K562 (cell line): ENCODE measurements at regions not wholly inside any gene's neighbourhood (a gene's known extent, or its start where the extent isn't known, plus 50 kb on each side); places are given as distances from the start of the nearest gene placed in this dataset.

Source experiments
- ATAC-seq: fragments of 200-7000 bp; cut with Tn5 transposase; 3 replicates; pipeline ENCODE4 v1.9.1; 2020; ENCODE audit warnings: moderate library complexity
- BruUV-seq: library from RNA; stranded (reverse); fragments of 400-500 nt; replicated peaks from 2 replicates; lab custom pipeline; 2021; lab: Mats Ljungman, UMichigan
- CTCF ChIA-PET: fragments of 300-600 bp; formaldehyde crosslinking; extraction: SDS; loops from one replicate; lab custom pipeline; 2021; ENCODE audit warnings: low intra/inter-chr PET ratio; lab: Yijun Ruan, JAX
- POLR2A ChIA-PET: fragments of 300-600, 350-650 bp; sonication (Branson Sonifier 250); formaldehyde crosslinking; extraction: SDS; loops from one replicate; lab custom pipeline; 2021; ENCODE audit warnings: antibody characterized with exemption, inconsistent platforms; lab: Yijun Ruan, JAX
- DNase-seq, 4 experiments: peaks; one replicate each; pipeline versions ENCODE4 v3.0.0 to v3.0.0-alpha.2; 2011 to 2018; ENCODE audit warnings: low spot score in 3 of 4, mixed read lengths in 3 of 4; ENCODE audit errors: extremely low read depth in 1 of 4
- FAIRE-seq: peaks from 2 replicates; lab custom pipeline; 2011; peaks lifted over from hg19 to GRCh38; lab: Jason Lieb, UNC
- H2AFZ ChIP-seq: 2 replicates; pipeline ENCODE4 v1.6.0; 2011; ENCODE audit warnings: low read depth, low read length, control low read depth, inconsistent platforms
- H3K27ac ChIP-seq: fragments of 200-600 bp; 3 replicates; pipeline ENCODE4 v1.8.0; 2011; ENCODE audit warnings: low read depth, mild to moderate bottlenecking, control low read depth, inconsistent platforms, low read length, moderate library complexity, mixed read lengths; ENCODE audit errors: extremely low read depth
- H3K27me3 ChIP-seq, 2 experiments: fragments of 300-600 bp in 1 of 2; 2 replicates in 1 of 2; 3 replicates in 1 of 2; pipeline versions ENCODE4 v1.6.0 to v1.8.0; 2011; ENCODE audit warnings: inconsistent platforms in 2 of 2, low read length in 2 of 2, mild to moderate bottlenecking in 1 of 2, mixed read lengths in 1 of 2, moderate library complexity in 1 of 2; ENCODE audit not compliant: control insufficient read depth in 2 of 2, insufficient read depth in 2 of 2
- H3K36me3 ChIP-seq: fragments of 300-600 bp; 3 replicates; pipeline ENCODE4 v1.8.0; 2011; ENCODE audit warnings: mild to moderate bottlenecking, low read length, inconsistent platforms; ENCODE audit not compliant: control insufficient read depth, insufficient read depth
- H3K4me1 ChIP-seq, 2 experiments: fragments of 200-600 bp in 1 of 2; replicated peaks in 1 of 2; 2 replicates in 1 of 2; 3 replicates in 1 of 2; pipeline versions ENCODE4 v1.5.1 to v1.8.0; 2011; ENCODE audit warnings: inconsistent platforms in 2 of 2, low read length in 2 of 2, mild to moderate bottlenecking in 1 of 2, mixed read lengths in 1 of 2, moderate library complexity in 1 of 2; ENCODE audit not compliant: control insufficient read depth in 2 of 2, insufficient read depth in 2 of 2
- H3K4me2 ChIP-seq: 2 replicates; pipeline ENCODE4 v1.6.1; 2011; ENCODE audit warnings: low read length, control low read depth, inconsistent platforms, mixed read lengths; ENCODE audit not compliant: insufficient read depth
- H3K4me3 ChIP-seq: fragments of 200-600 bp; sonication (generic), shearing (Covaris generic); 2 replicates; pipeline ENCODE4 v1.5.1; 2016; ENCODE audit warnings: control low read depth, inconsistent platforms
- H3K79me2 ChIP-seq: fragments of 200-600 bp; 3 replicates; pipeline ENCODE4 v1.8.0; 2011; ENCODE audit warnings: low read length, inconsistent platforms; ENCODE audit not compliant: control insufficient read depth, insufficient read depth
- H3K9ac ChIP-seq, 2 experiments: 2 replicates each; pipeline versions ENCODE4 v1.6.0 to v1.6.1; 2011; ENCODE audit warnings: low read depth in 2 of 2, low read length in 2 of 2, control low read depth in 1 of 2, inconsistent platforms in 1 of 2, mild to moderate bottlenecking in 1 of 2, mixed read lengths in 1 of 2; ENCODE audit not compliant: insufficient read depth in 1 of 2
- H3K9me1 ChIP-seq: one replicate; pipeline ENCODE4 v1.6.0; 2011; ENCODE audit warnings: inconsistent platforms, mild to moderate bottlenecking, low read length, moderate library complexity; ENCODE audit not compliant: control insufficient read depth, insufficient read depth
- H3K9me3 ChIP-seq: replicated peaks from 2 replicates; pipeline ENCODE4 v1.5.1; 2011; ENCODE audit warnings: low read depth, low read length, inconsistent platforms; ENCODE audit not compliant: control insufficient read depth, insufficient read depth
- H4K20me1 ChIP-seq: replicated peaks from 2 replicates; pipeline ENCODE4 v1.6.1; 2011; ENCODE audit warnings: low read length, inconsistent platforms, mixed read lengths; ENCODE audit not compliant: control insufficient read depth, insufficient read depth
- BRCA1 ChIP-seq, 2 experiments: fragments of 450-650 bp in 1 of 2; sonication (generic) in 1 of 2; formaldehyde crosslinking in 1 of 2; IDR thresholded peaks; 2 replicates each; pipeline versions ENCODE4 v1.5.0 to v1.6.1; 2017 to 2020; ENCODE audit warnings: mild to moderate bottlenecking in 1 of 2, missing genetic modification reagents in 1 of 2
- CBX3 ChIP-seq, 2 experiments: IDR thresholded peaks; 1 replicate in 1 of 2; 2 replicates in 1 of 2; pipeline ENCODE4 v1.6.1; 2012; ENCODE audit warnings: inconsistent platforms in 2 of 2, low read length in 2 of 2, borderline replicate concordance in 1 of 2, control low read depth in 1 of 2
- CBX5 ChIP-seq: IDR thresholded peaks from 2 replicates; pipeline ENCODE4 v1.6.1; 2014; ENCODE audit warnings: low read depth, borderline replicate concordance
- ELF2 ChIP-seq: fragments of 250-450 bp; sonication (Bioruptor Pico); IDR thresholded peaks from 2 replicates; pipeline ENCODE4 v1.5.0; 2021; ENCODE audit warnings: mild to moderate bottlenecking
- NFRKB ChIP-seq: fragments of 450-650 bp; IDR thresholded peaks from 2 replicates; pipeline ENCODE4 v1.6.1; 2016; ENCODE audit warnings: low read depth
- NR2C2 ChIP-seq, 2 experiments: fragments of 200-800 bp in 1 of 2; sonication (Bioruptor generic) in 1 of 2; sonication (generic) in 1 of 2; formaldehyde crosslinking in 1 of 2; IDR thresholded peaks; 2 replicates each; pipeline versions ENCODE4 v1.6.1 to v1.8.0; 2016 to 2022; ENCODE audit warnings: mild to moderate bottlenecking in 1 of 2, missing compliant biosample characterization in 1 of 2, missing genetic modification characterization in 1 of 2, missing genetic modification reagents in 1 of 2
- NR4A1 ChIP-seq, 2 experiments: fragments of 250-450 bp in 1 of 2; fragments of 450-650 bp in 1 of 2; sonication (Bioruptor Pico) in 1 of 2; IDR thresholded peaks; 2 replicates each; pipeline versions ENCODE4 v1.4.0 to v1.6.1; 2016 to 2020; ENCODE audit warnings: mild to moderate bottlenecking in 2 of 2, missing compliant biosample characterization in 1 of 2, missing genetic modification characterization in 1 of 2, moderate library complexity in 1 of 2
- NRF1 ChIP-seq, 2 experiments: fragments of 450-650 bp; IDR thresholded peaks in 1 of 2; conservative IDR thresholded peaks in 1 of 2; 2 replicates each; pipeline ENCODE4 v1.6.1; 2014; ENCODE audit warnings: mild to moderate bottlenecking in 2 of 2
- POLR2G ChIP-seq: fragments of 200-400 bp; formaldehyde crosslinking; IDR thresholded peaks from 2 replicates; pipeline ENCODE4 v1.6.1; 2017; ENCODE audit warnings: low read depth, mild to moderate bottlenecking, antibody characterized with exemption, low read length, moderate library complexity
- SMC3 ChIP-seq: conservative IDR thresholded peaks from 2 replicates; pipeline ENCODE4 v1.6.1; 2011; ENCODE audit warnings: low read depth, low read length, improper control_type of control experiment; ENCODE audit not compliant: insufficient read depth
- STAG1 ChIP-seq: sonication (generic); formaldehyde crosslinking; IDR thresholded peaks from 2 replicates; pipeline ENCODE4 v1.5.0; 2020; ENCODE audit warnings: missing genetic modification reagents, borderline replicate concordance
- ZNF232 ChIP-seq: sonication (generic); formaldehyde crosslinking; IDR thresholded peaks from 2 replicates; pipeline ENCODE4 v1.8.0; 2022; ENCODE audit warnings: mild to moderate bottlenecking, missing genetic modification reagents
- WGBS: fragments of 100-300 bp; shearing (Covaris generic); methylation state at CpG from one replicate; pipeline ENCODE4 v1.1.6; 2016; ENCODE audit warnings: low coverage, mixed read lengths; ENCODE audit not compliant: insufficient coverage; ENCODE audit errors: missing lambda C conversion rate; 5-methylcytosine and 5-hydroxymethylcytosine counted together
- in situ Hi-C: fragments of 300-500 bp; cut with MboI; formaldehyde crosslinking; loops from 4 replicates; pipeline ENCODE4 v1.15.0; 2018; ENCODE audit warnings: inconsistent platforms, mixed read lengths
- intact Hi-C: fragments of 100-400 bp; cut with micrococcal nuclease; formaldehyde crosslinking; loops from 2 replicates; pipeline ENCODE4 v1.14.2; 2022
- TF ChIP-seq, protein P1 (sequence below): fragments of 450-650 bp; IDR thresholded peaks from 2 replicates; pipeline ENCODE4 v1.6.1; 2016
- TF ChIP-seq, protein P2 (sequence below), 3 experiments: IDR thresholded peaks in 2 of 3; conservative IDR thresholded peaks in 1 of 3; 2 replicates each; pipeline ENCODE4 v1.5.1; 2011 to 2012; ENCODE audit warnings: low read length in 3 of 3, mild to moderate bottlenecking in 3 of 3, control low read depth in 2 of 3, improper control_type of control experiment in 1 of 3, inconsistent platforms in 1 of 3, low read depth in 1 of 3, mixed read lengths in 1 of 3, moderate library complexity in 1 of 3; ENCODE audit not compliant: insufficient read depth in 2 of 3
- TF ChIP-seq, protein P3 (sequence below): sonication (generic); formaldehyde crosslinking; IDR thresholded peaks from 2 replicates; pipeline ENCODE4 v1.8.0; 2022; ENCODE audit warnings: missing genetic modification reagents, mild to moderate bottlenecking, borderline replicate concordance
- TF ChIP-seq, protein P4 (sequence below): sonication (generic); formaldehyde crosslinking; IDR thresholded peaks from 2 replicates; pipeline ENCODE4 v1.8.1; 2022; ENCODE audit warnings: missing genetic modification reagents

DNA sequence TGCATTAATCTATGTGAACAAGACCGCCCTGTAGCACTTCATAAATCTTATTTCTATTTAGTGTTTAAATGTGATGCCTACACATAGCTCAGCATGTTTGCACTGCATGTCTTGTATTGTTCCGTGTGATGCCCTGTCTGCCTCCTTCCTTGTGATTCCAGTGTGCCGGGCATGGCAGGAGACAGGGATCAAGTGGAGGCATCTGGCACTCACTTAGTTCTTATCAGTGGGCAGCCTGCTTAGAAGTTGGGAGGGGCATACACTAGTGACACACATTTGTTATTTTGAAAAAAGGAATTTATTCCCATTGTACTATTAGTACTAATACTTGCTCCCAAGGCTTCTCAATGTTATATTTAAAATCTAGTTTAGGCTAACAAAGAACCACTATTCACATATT is 176.4 kb downstream of the KCNA5 start:
- Histone ChIP-seq H3K79me2 (no peaks in the 10 kb centered on the region), H3K9me3 (no peaks in the 10 kb centered on the region), H3K4me2 (no peak overlapping the region), H3K4me3 (no peak overlapping the region), H3K27ac (no peak overlapping the region), H3K36me3 (no peaks in the 10 kb centered on the region), H3K9ac (no peak overlapping the region), H3K4me1 (peaks cover 0 to 11% of the 10 kb centered on the region in 2 experiments; a peak in 4 of 5 replicates), H4K20me1 (no peaks in the 10 kb centered on the region), H3K27me3 (no peaks in the 10 kb centered on the region), H2AFZ (no peak overlapping the region), H3K9me1 (no peaks in the 10 kb centered on the region)
- POLR2A ChIA-PET: no interaction called here
- DNase-seq (no peak), FAIRE-seq (no peak), ATAC-seq (no peak)
- no TSS peak for BruUV-seq
- CTCF ChIA-PET: no interaction called here
- 55% methylated on average over 3 of the region's 3 CpGs for WGBS
- intact Hi-C loops (no loop called here), in situ Hi-C loops (no loop called here)
- TF ChIP-seq, protein P1, sequence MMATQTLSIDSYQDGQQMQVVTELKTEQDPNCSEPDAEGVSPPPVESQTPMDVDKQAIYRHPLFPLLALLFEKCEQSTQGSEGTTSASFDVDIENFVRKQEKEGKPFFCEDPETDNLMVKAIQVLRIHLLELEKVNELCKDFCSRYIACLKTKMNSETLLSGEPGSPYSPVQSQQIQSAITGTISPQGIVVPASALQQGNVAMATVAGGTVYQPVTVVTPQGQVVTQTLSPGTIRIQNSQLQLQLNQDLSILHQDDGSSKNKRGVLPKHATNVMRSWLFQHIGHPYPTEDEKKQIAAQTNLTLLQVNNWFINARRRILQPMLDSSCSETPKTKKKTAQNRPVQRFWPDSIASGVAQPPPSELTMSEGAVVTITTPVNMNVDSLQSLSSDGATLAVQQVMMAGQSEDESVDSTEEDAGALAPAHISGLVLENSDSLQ: no peak
- TF ChIP-seq, protein P2, sequence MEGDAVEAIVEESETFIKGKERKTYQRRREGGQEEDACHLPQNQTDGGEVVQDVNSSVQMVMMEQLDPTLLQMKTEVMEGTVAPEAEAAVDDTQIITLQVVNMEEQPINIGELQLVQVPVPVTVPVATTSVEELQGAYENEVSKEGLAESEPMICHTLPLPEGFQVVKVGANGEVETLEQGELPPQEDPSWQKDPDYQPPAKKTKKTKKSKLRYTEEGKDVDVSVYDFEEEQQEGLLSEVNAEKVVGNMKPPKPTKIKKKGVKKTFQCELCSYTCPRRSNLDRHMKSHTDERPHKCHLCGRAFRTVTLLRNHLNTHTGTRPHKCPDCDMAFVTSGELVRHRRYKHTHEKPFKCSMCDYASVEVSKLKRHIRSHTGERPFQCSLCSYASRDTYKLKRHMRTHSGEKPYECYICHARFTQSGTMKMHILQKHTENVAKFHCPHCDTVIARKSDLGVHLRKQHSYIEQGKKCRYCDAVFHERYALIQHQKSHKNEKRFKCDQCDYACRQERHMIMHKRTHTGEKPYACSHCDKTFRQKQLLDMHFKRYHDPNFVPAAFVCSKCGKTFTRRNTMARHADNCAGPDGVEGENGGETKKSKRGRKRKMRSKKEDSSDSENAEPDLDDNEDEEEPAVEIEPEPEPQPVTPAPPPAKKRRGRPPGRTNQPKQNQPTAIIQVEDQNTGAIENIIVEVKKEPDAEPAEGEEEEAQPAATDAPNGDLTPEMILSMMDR (IDR thresholded peaks at IDR 0.05 in 2 of 3, conservative IDR thresholded peaks at IDR 0.05 in 1 of 3; ENCODE audit: insufficient read depth in 2 of 3, low read depth in 1 of 3, low read length in 3 of 3): no peak
- TF ChIP-seq BRCA1 (IDR thresholded peaks at IDR 0.05) (no peak), BRCA1 (CRISPR knock-in tag; IDR thresholded peaks at IDR 0.05) (no peak), ZNF232 (CRISPR knock-in tag) (no peak), ELF2 (CRISPR knock-in tag) (no peak), NFRKB (no peak), NR4A1 (CRISPR knock-in tag; IDR thresholded peaks at IDR 0.05) (no peak), NR4A1 (tag; IDR thresholded peaks at IDR 0.05) (no peak), NR2C2 (CRISPR knock-in tag; IDR thresholded peaks at IDR 0.05) (no peak), NR2C2 (tag; IDR thresholded peaks at IDR 0.05) (no peak), CBX3 (IDR thresholded peaks at IDR 0.05; ENCODE audit: borderline replicate concordance in 1 of 2, low read length in 2 of 2) (no peak), SMC3 (no peak), NRF1 (conservative IDR thresholded peaks at IDR 0.05 in 1 of 2, IDR thresholded peaks at IDR 0.05 in 1 of 2) (no peak), STAG1 (CRISPR knock-in tag) (no peak), POLR2G (no peak), CBX5 (no peak)
- TF ChIP-seq, protein P3, sequence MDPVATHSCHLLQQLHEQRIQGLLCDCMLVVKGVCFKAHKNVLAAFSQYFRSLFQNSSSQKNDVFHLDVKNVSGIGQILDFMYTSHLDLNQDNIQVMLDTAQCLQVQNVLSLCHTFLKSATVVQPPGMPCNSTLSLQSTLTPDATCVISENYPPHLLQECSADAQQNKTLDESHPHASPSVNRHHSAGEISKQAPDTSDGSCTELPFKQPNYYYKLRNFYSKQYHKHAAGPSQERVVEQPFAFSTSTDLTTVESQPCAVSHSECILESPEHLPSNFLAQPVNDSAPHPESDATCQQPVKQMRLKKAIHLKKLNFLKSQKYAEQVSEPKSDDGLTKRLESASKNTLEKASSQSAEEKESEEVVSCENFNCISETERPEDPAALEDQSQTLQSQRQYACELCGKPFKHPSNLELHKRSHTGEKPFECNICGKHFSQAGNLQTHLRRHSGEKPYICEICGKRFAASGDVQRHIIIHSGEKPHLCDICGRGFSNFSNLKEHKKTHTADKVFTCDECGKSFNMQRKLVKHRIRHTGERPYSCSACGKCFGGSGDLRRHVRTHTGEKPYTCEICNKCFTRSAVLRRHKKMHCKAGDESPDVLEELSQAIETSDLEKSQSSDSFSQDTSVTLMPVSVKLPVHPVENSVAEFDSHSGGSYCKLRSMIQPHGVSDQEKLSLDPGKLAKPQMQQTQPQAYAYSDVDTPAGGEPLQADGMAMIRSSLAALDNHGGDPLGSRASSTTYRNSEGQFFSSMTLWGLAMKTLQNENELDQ (CRISPR knock-in tag): no peak
- TF ChIP-seq, protein P4, sequence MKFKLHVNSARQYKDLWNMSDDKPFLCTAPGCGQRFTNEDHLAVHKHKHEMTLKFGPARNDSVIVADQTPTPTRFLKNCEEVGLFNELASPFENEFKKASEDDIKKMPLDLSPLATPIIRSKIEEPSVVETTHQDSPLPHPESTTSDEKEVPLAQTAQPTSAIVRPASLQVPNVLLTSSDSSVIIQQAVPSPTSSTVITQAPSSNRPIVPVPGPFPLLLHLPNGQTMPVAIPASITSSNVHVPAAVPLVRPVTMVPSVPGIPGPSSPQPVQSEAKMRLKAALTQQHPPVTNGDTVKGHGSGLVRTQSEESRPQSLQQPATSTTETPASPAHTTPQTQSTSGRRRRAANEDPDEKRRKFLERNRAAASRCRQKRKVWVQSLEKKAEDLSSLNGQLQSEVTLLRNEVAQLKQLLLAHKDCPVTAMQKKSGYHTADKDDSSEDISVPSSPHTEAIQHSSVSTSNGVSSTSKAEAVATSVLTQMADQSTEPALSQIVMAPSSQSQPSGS (CRISPR knock-in tag): no peak
